Caco-2 (cell line): ENCODE measurements at regions not wholly inside any gene's neighbourhood (a gene's known extent, or its start where the extent isn't known, plus 50 kb on each side); places are given as distances from the start of the nearest gene placed in this dataset.

Experiments
- BruUV-seq: library from RNA; stranded (reverse); fragments of 400-500 nt; replicated peaks from 2 replicates; lab custom pipeline; 2021; lab: Mats Ljungman, UMichigan
- CTCF ChIA-PET: fragments of 300-600 bp; sonication (Branson Sonifier 250); formaldehyde crosslinking; loops from one replicate; lab custom pipeline; 2022; ENCODE audit warnings: antibody characterized with exemption; lab: Charles Lee
- POLR2A ChIA-PET: fragments of 300-600 bp; sonication (Branson Sonifier 250); formaldehyde crosslinking; loops from one replicate; lab custom pipeline; 2022; ENCODE audit warnings: antibody characterized with exemption; lab: Charles Lee
- DNase-seq, 2 experiments: peaks; one replicate each; pipeline versions ENCODE4 v3.0.0 to v3.0.0-alpha.2; 2020 to 2022
- H3K27me3 ChIP-seq: replicated peaks from 2 replicates; pipeline ENCODE4 v1.6.0; 2011; ENCODE audit warnings: low read length; ENCODE audit not compliant: control insufficient read depth, insufficient read depth
- H3K36me3 ChIP-seq: 2 replicates; pipeline ENCODE4 v1.5.1; 2011; ENCODE audit warnings: low read length; ENCODE audit not compliant: control insufficient read depth, insufficient read depth
- H3K4me1 ChIP-seq: fragments of 250-450 bp; sonication (Bioruptor Pico); 2 replicates; pipeline ENCODE4 v1.5.1; 2020; ENCODE audit warnings: mild to moderate bottlenecking
- H3K4me3 ChIP-seq: 2 replicates; pipeline ENCODE4 v1.5.1; 2011; ENCODE audit warnings: low read depth, mild to moderate bottlenecking, control low read depth, low read length
- H3K9me3 ChIP-seq: fragments of 250-450 bp; sonication (Bioruptor Pico); 2 replicates; pipeline ENCODE4 v1.5.1; 2020; ENCODE audit warnings: mild to moderate bottlenecking, moderate library complexity
- H3K27ac Mint-ChIP-seq: one replicate; pipeline ENCODE4 v1.8.0; 2022; ENCODE audit warnings: mixed read lengths; ENCODE audit not compliant: unreplicated experiment
- H3K27me3 Mint-ChIP-seq: one replicate; pipeline ENCODE4 v1.8.0; 2022; ENCODE audit warnings: mixed read lengths; ENCODE audit not compliant: insufficient read depth, unreplicated experiment
- H3K36me3 Mint-ChIP-seq: one replicate; pipeline ENCODE4 v1.8.0; 2022; ENCODE audit warnings: mild to moderate bottlenecking, mixed read lengths; ENCODE audit not compliant: insufficient read depth, unreplicated experiment
- H3K4me1 Mint-ChIP-seq: one replicate; pipeline ENCODE4 v1.8.0; 2022; ENCODE audit warnings: low read depth, mixed read lengths; ENCODE audit not compliant: unreplicated experiment
- H3K4me3 Mint-ChIP-seq: one replicate; pipeline ENCODE4 v1.8.0; 2022; ENCODE audit warnings: mild to moderate bottlenecking, moderate library complexity, mixed read lengths; ENCODE audit not compliant: unreplicated experiment
- H3K9me3 Mint-ChIP-seq: one replicate; pipeline ENCODE4 v1.8.0; 2022; ENCODE audit warnings: mixed read lengths; ENCODE audit not compliant: unreplicated experiment
- intact Hi-C: fragments of 100-400 bp; cut with micrococcal nuclease; formaldehyde crosslinking; loops from one replicate; pipeline ENCODE4 v1.10.0; 2022; ENCODE audit not compliant: unreplicated experiment
- TF ChIP-seq, protein P1 (sequence below), 2 experiments: fragments of 200-600 bp in 1 of 2; IDR thresholded peaks; 1 replicate in 1 of 2; 2 replicates in 1 of 2; pipeline versions ENCODE4 v1.5.1 to v1.8.0; 2011 to 2022; ENCODE audit warnings: antibody characterized with exemption in 1 of 2, control low read depth in 1 of 2, inconsistent platforms in 1 of 2, low read depth in 1 of 2, low read length in 1 of 2, mild to moderate bottlenecking in 1 of 2, moderate library complexity in 1 of 2; ENCODE audit not compliant: insufficient read depth in 1 of 2, severe bottlenecking in 1 of 2, unreplicated experiment in 1 of 2

DNA sequence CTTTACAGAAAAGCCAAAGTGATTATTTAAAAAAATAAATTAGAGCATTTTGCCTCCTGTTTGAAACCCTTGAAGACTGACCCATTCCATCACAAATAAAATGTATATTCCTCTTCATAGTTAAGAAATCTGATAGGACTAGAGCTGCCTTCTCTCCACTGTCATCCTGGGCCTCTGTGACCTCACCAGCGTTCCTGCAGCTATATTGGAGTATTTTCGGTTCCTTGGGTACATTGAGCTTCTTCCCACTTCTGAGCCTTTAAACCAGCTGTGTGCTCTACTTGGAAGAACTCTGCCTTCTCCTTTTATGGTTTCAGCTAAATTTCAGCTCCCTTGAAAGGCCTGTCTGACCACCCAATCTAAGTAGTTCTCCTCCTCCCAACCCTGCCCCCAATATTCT, 99.1 kb upstream of the ABCA1 start:
- Mint-ChIP-seq H3K9me3 (no peaks in the 10 kb centered on the region), H3K27ac (no peak overlapping the region), H3K4me3 (no peak overlapping the region), H3K27me3 (no peaks in the 10 kb centered on the region), H3K4me1 (no peaks in the 10 kb centered on the region), H3K36me3 (no peaks in the 10 kb centered on the region)
- ChIA-PET POLR2A (no interaction called here), CTCF (no interaction called here)
- Histone ChIP-seq H3K27me3 (no peaks in the 10 kb centered on the region), H3K9me3 (no peaks in the 10 kb centered on the region), H3K4me3 (no peak overlapping the region), H3K4me1 (no peaks in the 10 kb centered on the region), H3K36me3 (no peaks in the 10 kb centered on the region)
- no peak for DNase-seq
- no TSS peak for BruUV-seq
- TF ChIP-seq, protein P1, sequence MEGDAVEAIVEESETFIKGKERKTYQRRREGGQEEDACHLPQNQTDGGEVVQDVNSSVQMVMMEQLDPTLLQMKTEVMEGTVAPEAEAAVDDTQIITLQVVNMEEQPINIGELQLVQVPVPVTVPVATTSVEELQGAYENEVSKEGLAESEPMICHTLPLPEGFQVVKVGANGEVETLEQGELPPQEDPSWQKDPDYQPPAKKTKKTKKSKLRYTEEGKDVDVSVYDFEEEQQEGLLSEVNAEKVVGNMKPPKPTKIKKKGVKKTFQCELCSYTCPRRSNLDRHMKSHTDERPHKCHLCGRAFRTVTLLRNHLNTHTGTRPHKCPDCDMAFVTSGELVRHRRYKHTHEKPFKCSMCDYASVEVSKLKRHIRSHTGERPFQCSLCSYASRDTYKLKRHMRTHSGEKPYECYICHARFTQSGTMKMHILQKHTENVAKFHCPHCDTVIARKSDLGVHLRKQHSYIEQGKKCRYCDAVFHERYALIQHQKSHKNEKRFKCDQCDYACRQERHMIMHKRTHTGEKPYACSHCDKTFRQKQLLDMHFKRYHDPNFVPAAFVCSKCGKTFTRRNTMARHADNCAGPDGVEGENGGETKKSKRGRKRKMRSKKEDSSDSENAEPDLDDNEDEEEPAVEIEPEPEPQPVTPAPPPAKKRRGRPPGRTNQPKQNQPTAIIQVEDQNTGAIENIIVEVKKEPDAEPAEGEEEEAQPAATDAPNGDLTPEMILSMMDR (IDR thresholded peaks at IDR 0.05; ENCODE audit: insufficient read depth in 1 of 2, low read depth in 1 of 2, low read length in 1 of 2, severe bottlenecking in 1 of 2, unreplicated experiment in 1 of 2) = no peak
- intact Hi-C loops = no loop called here

DNA sequence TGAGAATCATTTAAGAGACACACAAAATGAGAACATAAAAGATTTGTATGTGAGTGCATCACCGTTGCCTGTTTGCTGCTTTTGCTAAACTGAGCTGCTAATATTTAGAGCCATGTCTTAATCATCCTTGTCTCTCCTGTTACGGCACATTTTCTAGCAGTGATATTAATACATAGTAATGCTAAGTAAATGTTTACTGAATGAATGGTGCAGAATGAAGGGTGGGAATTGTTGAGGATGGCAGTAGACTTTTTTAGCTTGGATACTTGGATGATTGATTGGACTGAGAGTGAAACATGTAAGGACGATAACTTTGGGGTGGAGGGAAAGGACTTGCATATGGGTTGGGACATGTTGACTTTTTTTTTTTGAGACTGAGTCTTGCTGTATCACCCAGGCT, 102.3 kb upstream of the ABCA1 start:
- no peak overlapping the region for H3K4me3 Mint-ChIP-seq
- intact Hi-C loops = no loop called here
- no TSS peak for BruUV-seq
- no peaks in the 10 kb centered on the region for H3K27me3 Mint-ChIP-seq
- Histone ChIP-seq H3K4me1 (no peaks in the 10 kb centered on the region), H3K27me3 (no peaks in the 10 kb centered on the region), H3K36me3 (no peaks in the 10 kb centered on the region), H3K9me3 (no peaks in the 10 kb centered on the region; the same call in 1 of the 2 replicates), H3K4me3 (no peak overlapping the region)
- DNase-seq = no peak
- H3K27ac Mint-ChIP-seq = no peak overlapping the region
- POLR2A ChIA-PET = interaction anchor here (0.6 to 0.7 kb wide), 2 partner anchors 15 to 180 kb away, joined by 3 read pairs; no protein-coding TSS in a partner anchor
- H3K4me1 Mint-ChIP-seq = no peaks in the 10 kb centered on the region
- no peaks in the 10 kb centered on the region for H3K36me3 Mint-ChIP-seq
- H3K9me3 Mint-ChIP-seq = no peaks in the 10 kb centered on the region
- TF ChIP-seq, protein P1 (IDR thresholded peaks at IDR 0.05; ENCODE audit: insufficient read depth in 1 of 2, low read depth in 1 of 2, low read length in 1 of 2, severe bottlenecking in 1 of 2, unreplicated experiment in 1 of 2) = no peak
- CTCF ChIA-PET = no interaction called here

DNA sequence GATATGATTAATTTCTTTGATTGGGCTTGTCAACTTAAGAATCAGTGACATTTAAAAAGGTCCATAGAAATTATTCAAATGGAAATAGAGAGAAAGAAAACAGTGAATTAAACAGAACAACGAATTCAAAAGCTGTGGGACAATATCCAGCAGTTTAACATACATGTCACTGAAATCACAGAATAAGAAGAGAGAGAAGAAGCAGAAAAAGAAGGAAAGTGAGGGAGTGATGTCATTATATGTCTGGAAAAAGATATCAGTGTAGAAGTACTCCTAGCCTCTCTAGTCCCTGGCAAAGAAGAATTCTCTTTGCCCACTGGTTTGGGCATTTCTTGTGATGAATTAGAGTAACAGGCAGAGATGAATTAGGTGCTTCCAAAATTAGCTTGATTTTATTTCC, 109.2 kb upstream of the ABCA1 start:
- CTCF ChIA-PET = no interaction called here
- TF ChIP-seq, protein P1 (IDR thresholded peaks at IDR 0.05; ENCODE audit: insufficient read depth in 1 of 2, low read depth in 1 of 2, low read length in 1 of 2, severe bottlenecking in 1 of 2, unreplicated experiment in 1 of 2) = no peak
- H3K4me1 Mint-ChIP-seq = peaks cover 28% of the 10 kb centered on the region
- BruUV-seq = no TSS peak
- no peaks in the 10 kb centered on the region for H3K36me3 Mint-ChIP-seq
- POLR2A ChIA-PET = no interaction called here
- Histone ChIP-seq H3K4me3 (no peak overlapping the region), H3K27me3 (no peaks in the 10 kb centered on the region), H3K36me3 (no peaks in the 10 kb centered on the region; the same call in 1 of the 2 replicates), H3K4me1 (peaks cover 26% of the 10 kb centered on the region), H3K9me3 (peaks cover 15% of the 10 kb centered on the region)
- no peak overlapping the region for H3K4me3 Mint-ChIP-seq
- H3K9me3 Mint-ChIP-seq = peaks cover 26% of the 10 kb centered on the region
- intact Hi-C loops = no loop called here
- no peak overlapping the region for H3K27ac Mint-ChIP-seq
- no peaks in the 10 kb centered on the region for H3K27me3 Mint-ChIP-seq
- no peak for DNase-seq
